Left renal cortex interstitium (tissue), 4 donors: ENCODE measurements at regions not wholly inside any gene's neighbourhood (a gene's known extent, or its start where the extent isn't known, plus 50 kb on each side); places are given as distances from the start of the nearest gene placed in this dataset.

Experiments
- DNase-seq, 4 donors: peaks; one replicate each; pipeline ENCODE4 v3.0.0-alpha.2; 2013; ENCODE audit warnings: low read depth in 4 of 4, low spot score in 2 of 4, missing footprints in 1 of 4

- no peak for DNase-seq
Measured at GRCh38 chr13:105319875-105320274, 1215.6 kb downstream of the EFNB2 start.

- DNase-seq: no peak
Measured at GRCh38 chr13:105316731-105317130, 1218.7 kb downstream of the EFNB2 start.

GRCh38 chr13:105312906-105313305 is 1222.6 kb downstream of the EFNB2 start:
- DNase-seq: no peak

GRCh38 chr13:105311094-105311493 is 1224.4 kb downstream of the EFNB2 start:
- no peak for DNase-seq

- DNase-seq: no peak
Measured at GRCh38 chr13:105307776-105308175, 1227.7 kb downstream of the EFNB2 start.

DNA sequence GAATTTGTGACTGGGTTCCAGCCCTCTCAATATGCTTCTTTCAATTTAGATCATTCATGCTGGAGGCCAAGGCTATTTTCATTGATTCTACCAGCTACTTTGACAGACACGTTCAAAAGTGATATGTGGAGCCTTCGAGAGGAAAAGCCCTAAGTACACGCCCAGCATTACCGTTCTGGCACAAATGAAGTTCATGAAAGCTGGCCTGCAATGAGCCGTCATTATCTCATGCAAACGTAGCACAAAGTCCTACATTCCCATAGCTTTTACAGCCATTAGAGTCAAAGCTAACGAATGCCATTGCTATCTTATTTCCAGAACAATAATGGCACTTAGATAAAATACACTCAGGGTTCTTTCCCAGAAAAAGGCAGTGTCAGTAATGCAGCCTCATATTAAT is 1237.6 kb downstream of the EFNB2 start:
- DNase-seq: no peak

- no peak for DNase-seq
Measured at GRCh38 chr13:105291987-105292386, 1243.5 kb downstream of the EFNB2 start.

DNA sequence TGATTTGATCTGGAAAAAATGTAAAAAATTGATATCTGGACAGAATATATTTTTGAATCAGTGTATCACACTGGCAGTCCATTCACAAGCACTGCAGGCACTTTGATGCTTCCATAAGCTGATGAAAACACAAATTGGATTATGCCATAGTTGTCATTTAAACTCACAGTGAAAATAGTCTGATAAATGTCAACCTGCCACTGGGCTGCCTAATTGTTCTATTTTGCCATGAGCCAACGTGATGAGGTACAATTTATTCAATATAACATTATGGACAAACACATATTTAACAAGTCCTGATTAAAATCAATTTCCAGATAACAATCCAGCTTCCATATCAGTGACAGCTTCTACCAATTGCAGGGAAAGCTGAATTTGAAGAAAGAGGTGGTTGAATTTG is 1244.9 kb downstream of the EFNB2 start:
- no peak for DNase-seq

- no peak for DNase-seq
Measured at GRCh38 chr13:105285526-105285925, 1249.9 kb downstream of the EFNB2 start.

- no peak for DNase-seq
Measured at GRCh38 chr13:105282406-105283285, 1252.8 kb downstream of the EFNB2 start.

DNA sequence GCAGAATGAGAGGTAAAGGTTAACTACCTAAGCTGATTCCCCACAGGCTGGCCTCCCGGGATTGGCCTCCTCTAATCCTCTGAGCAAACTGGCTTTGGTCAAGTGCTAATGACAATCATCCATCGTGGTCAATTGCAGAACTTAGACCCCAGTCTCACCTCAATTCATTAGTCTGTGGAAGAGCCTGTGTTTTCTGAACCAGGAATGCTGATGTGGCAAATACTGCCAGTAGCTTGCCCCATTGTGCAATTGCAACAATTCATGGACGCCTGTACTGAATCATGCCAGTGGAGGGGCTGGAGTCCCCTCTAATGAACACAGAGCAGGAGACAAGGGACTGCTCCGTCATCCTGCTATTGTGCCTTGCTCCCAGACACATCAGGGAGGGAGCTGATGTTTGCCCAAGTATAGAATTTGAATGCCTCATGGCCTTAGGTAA is 1256.5 kb downstream of the EFNB2 start:
- no peak for DNase-seq

- no peak for DNase-seq
Measured at GRCh38 chr13:105276571-105276970, 1258.9 kb downstream of the EFNB2 start.

GRCh38 chr13:105273665-105274222 is 1261.7 kb downstream of the EFNB2 start:
- DNase-seq: no peak

DNA sequence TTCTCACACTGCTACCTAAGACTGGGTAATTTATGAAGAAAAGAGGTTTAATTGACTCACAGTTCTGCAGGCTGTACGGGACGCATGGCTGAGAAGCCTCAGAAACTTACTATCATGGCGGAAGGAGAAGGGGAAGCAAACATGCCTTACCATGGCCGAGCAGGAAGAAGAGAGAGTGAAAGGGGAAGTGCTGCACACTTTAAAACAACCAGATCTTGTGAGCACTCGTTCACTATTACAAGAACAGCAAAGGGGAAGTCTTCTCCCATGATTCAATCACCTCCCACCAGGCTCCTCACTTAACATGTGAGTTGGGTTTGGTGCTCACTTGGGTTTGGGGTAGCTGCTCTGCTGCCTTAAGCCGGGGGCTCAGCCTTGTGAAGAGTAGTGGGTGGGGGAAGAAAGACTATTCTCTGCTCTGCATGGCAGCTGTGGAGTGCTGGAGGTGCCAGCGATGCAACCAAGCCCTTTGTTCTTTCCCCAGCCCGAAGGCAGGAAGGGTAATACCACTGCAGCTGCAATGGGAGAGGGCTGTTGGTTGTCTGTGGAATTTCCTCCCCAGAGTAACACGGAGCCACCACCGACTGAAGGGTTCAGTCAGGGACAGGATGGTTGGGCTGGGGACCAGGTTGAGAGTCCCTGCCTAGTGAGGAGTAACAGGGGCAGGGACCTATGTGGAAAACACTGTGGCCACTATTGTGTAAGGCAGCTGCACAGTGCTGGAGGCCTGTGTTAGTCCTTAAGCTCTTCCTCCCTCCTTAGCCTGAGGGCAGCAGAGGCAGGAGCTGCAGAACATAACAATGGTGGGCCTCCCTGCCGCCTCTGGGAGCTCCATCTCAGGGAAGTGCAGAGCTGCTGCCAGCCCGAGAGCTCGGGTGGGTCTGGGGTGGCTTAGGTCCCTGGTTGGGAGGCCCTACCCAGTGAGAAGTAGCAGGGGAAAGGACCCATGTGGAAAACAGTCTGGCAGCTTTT is 1262.5 kb downstream of the EFNB2 start:
- no peak for DNase-seq

DNA sequence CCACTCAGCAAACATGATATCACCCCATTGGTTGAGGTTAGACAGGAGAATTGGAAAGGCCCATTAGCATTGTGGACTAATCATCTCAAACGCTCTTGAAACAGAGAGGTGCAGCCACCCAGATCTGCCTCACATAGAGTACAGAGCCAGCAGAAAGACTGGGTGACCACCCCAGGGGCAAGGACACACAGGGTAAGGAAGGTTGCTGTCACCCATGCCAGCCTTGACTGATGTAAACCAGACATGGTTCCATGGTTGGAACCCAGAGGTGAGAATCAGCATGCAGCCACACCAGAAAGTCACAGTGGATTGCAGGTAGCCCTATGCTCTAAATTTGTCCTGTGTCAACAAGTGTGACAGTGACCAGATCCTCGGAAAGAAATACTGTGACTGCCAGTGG is 1268.8 kb downstream of the EFNB2 start:
- no peak for DNase-seq

- DNase-seq: no peak
Measured at GRCh38 chr13:105262579-105262978, 1272.9 kb downstream of the EFNB2 start.

DNA sequence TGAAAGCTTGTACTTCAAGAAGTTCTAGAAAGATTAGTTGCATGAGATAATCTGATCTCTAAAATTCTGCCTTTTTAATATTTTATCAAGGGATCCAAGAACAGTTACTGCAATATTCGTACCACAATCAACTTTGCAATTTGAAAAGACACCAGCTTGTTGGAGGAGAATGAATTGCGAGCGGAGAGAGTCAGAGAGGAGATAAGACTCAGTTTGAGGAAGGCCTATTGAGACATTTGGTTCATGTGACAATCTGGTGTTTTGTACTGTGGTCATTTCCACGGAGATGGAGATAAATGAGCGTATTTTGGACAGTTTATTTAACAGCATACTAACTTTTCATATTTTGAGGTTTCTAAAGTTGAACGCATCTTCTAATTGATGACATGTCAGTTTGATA is 1276.0 kb downstream of the EFNB2 start:
- DNase-seq: no peak

DNA sequence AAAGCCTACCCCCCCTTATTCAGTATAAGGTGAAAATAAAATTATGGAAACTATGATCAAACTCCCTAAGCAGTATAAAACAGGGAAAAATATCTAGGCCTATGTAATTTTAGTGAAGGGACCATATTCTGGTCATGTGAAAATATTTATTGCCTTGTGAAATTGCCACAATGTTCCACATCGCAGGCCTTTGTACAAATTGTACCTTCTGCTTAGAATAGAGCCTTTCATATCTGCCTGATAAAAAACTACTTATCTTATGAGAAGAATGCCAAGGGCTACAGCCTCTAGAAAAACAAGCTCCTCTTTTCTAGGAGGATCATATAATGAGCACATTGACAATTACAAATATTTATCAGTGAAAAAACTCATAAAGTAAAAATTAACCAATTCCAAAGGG is 1280.0 kb downstream of the EFNB2 start:
- no peak for DNase-seq

GRCh38 chr13:105251293-105251692 is 1284.2 kb downstream of the EFNB2 start:
- no peak for DNase-seq

- DNase-seq: no peak
Measured at GRCh38 chr13:105247830-105248229, 1287.6 kb downstream of the EFNB2 start.

DNA sequence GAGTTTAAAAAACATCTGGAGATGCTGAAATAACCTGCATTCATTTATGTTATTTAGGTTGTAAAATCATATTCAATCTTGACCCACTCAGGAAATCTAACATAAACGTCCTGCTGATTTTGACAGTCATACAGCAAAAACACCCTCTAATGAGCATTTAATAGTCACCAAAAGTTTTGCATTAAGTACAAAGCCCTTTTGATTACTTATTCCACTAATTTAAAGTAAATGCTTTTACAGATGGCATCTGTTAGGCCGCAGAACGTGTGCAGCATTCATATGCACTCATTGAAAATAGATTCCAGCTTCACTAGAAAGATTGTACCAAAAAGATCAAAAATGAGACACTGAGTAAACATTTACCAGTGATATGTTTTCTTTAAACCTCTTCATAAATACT is 1295.1 kb downstream of the EFNB2 start:
- no peak for DNase-seq
